NCI-H146 treated with DMSO at 0.1 percent for 48 hours (cell line): ENCODE measurements at regions not wholly inside any gene's neighbourhood (a gene's known extent, or its start where the extent isn't known, plus 50 kb on each side); places are given as distances from the start of the nearest gene placed in this dataset.

Experiments
- DNase-seq: peaks from one replicate; lab custom pipeline; 2025; ENCODE audit not compliant: unreplicated experiment; lab: John Stamatoyannopoulos, UW

- DNase-seq = no peak
Measured at GRCh38 chr9:110133608-110134210, 74.2 kb downstream of the C9orf152 start.

DNA sequence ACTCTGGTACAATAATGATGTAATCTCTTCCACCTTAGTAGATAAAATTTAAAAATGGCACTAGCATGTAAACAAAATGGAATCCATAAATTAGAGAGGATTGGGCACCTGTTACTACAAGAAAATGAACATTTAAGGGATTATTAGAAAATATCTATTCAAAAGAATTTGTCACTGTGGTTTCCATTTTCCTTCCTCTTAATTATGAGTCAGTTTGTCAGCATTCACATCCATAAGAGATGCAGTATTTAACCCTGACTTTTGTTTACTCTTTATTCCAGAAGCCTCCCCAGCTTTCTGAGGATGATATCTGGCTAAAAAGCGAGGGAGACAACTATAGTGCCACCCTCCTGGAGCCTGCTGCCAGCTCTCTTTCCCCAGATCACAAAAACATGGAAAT is 72.1 kb downstream of the C9orf152 start:
- DNase-seq = no peak

DNA sequence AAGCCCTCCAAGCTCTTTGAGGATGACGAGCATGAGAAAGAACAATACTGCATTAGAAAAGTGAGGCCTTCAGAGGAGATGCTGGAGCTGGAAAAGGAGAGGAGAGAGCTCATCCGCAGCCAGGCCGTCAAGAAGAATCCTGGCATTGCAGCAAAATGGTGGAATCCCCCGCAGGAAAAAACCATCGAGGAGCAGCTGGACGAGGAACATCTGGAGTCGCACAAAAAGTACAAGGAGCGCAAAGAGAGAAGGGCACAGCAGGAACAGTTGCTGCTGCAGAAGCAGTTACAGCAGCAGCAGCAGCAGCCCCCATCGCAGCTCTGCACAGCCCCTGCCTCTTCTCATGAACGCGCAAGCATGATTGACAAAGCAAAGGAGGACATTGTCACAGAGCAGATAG is 71.2 kb downstream of the C9orf152 start:
- no peak for DNase-seq

DNA sequence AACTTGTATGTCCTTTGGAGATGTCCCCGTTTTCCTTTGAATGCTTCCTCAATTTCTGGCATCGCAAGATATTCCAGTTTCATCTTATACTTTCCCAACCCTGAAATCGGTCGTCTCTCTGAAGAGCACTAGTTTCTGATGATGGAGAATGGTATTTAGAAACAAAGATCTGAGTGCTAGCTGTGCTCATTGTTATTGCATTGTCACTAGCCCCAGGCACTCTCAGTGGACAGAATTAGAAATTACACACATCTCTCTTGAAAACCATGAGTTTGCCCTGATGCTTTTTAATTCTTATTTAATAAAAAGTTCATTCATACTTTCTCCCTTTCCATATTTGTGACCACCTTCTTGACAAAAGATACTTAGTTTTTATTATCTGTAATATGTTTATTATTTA is 67.7 kb downstream of the C9orf152 start:
- no peak for DNase-seq

GRCh38 chr9:110141227-110141793 is 66.6 kb downstream of the C9orf152 start:
- DNase-seq = no peak

DNA sequence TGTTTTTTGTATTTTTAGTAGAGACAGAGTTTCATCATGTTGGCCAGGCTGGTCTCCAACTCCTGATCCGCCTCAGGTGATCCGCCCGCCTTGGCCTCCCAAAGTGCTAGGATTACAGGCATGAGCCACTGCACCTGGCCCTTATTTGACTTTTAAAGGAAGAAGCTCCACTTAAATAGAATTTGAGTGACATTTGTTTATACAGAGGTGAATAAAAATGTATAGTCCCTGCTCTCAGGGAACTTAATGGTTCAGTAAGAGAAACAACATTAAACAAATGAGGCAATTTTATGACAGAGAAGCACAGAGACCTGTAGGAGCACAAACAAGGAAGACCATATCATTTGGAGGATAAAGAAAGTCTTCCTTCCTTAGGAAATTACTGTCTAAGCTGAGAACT is 65.7 kb downstream of the C9orf152 start:
- DNase-seq = peak; percentile 9

- peak; percentile 25 for DNase-seq
Measured at GRCh38 chr9:110142868-110143481, 65.0 kb downstream of the C9orf152 start.

DNA sequence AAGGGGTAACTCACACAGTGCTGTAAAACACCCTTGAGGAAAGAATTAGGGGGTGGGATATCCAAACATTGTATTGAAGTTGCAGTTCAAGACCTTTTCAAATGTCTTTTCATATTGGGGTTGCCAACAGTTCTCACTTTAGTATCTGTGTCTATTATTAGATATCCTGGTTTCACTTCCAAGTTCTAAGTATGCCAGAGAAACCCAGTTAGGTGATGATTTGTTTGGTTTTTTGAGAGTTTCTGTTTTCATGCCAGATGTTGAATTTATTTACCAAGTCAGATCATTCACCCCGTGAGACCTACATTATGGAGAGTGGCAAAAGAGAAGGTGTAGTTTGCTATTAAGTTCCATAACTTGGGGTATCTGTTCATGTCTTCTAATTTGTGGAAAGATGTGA is 64.5 kb downstream of the C9orf152 start:
- no peak for DNase-seq

DNA sequence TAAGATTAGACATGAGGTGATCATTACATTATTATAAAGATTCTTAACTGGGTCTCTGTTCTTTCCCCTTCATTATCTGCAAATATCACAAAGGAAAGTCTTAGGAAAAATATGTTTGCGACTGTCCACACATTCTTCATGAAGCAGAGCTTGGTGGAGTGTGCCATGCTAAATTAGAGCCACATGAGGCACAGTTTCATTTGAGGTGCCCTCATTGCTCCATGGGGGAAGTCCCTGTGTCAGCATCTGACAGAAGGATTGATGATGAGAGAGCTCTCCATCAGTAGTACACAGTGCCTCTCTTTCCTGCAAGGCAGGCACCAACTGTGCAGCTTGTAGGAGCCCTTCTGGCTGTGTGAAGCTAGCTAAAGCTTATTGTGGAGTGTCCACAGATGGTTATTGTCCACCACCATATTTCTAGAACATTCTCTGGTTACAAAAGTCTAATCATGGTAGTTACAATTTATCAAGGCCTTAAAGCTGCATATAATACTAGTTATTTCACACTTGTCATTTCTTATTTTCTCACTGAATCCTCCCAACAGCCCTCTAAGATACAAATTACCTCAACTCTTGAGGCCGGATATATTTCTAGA is 63.9 kb downstream of the C9orf152 start:
- DNase-seq = no peak

DNA sequence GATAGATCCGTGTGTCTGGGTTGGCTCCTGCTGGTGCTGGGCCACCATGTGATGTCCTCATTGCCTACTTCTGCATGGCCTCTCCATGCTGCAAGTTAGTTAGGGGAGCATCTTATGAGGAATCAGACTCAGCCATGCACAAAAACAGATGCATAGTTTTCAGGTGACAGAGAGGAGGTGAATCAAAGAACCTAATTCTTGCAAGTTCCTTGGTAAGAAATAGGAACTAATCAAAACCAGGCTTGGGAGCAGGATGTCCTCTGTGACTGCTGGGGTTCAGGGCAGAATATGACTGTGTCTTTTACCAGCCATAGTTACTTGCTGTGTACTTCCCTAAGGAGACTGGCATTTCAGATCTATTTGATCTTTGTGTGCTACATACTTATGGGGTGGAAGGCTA is 61.6 kb downstream of the C9orf152 start:
- DNase-seq = no peak

- no peak for DNase-seq
Measured at GRCh38 chr9:110148384-110148783, 59.6 kb downstream of the C9orf152 start.

DNA sequence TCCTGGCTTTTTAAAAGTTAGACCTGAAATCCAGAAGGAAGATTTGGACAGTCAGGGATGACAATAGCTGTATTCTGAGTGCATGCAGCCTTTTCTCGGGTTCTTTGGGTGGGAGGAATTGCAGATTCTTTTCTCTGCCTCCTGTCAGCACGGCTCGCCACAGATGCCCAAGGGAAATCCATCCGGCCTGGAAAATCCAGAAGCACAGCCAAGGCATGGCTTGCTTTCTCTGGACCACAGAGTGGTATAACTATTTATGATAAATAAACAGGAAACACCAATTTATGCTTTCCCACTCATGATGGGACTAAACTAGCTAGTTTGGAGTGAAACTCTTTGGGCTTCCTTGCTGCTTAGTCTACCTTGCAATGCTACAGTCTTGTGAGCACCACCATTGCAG is 59.1 kb downstream of the C9orf152 start:
- no peak for DNase-seq
